ENCODE measurements at regions not wholly inside any gene's neighbourhood (a gene's known extent, or its start where the extent isn't known, plus 50 kb on each side); places are given as distances from the start of the nearest gene placed in this dataset.

GRCh38 chr14:84535976-84536375, 994.0 kb upstream of the FLRT2 start:
- no peaks in the 10 kb centered on the region for H3K27me3 ChIP-seq (ENCODE audit: insufficient read depth, poor library complexity, severe bottlenecking)
- TF ChIP-seq SPI1 (IDR thresholded peaks at IDR 0.05; ENCODE audit: borderline replicate concordance, low read depth): no peak
- no peak for TF ChIP-seq GABPA (IDR thresholded peaks at IDR 0.05; ENCODE audit: low read depth)
- no peak for TF ChIP-seq REST (IDR thresholded peaks at IDR 0.05; ENCODE audit: insufficient replicate concordance, low read depth)
- TF ChIP-seq CTCF (IDR thresholded peaks at IDR 0.05; ENCODE audit: insufficient read depth, low read length): no peak
- no peak for TF ChIP-seq POLR2AphosphoS5 (IDR thresholded peaks at IDR 0.05; ENCODE audit: low read depth)

GRCh38 chr14:84541018-84541417, 988.9 kb upstream of the FLRT2 start:
- H3K27me3 ChIP-seq (ENCODE audit: insufficient read depth, poor library complexity, severe bottlenecking): no peaks in the 10 kb centered on the region
- H3K4me3 ChIP-seq (replicated peaks; ENCODE audit: insufficient read depth, low read length): no peak overlapping the region
- DNase-seq (ENCODE audit: low read depth in 1 of 2, low spot score in 1 of 2): no peak
- H3K27ac ChIP-seq (replicated peaks): no peak overlapping the region
- no peak for TF ChIP-seq POLR2AphosphoS5 (IDR thresholded peaks at IDR 0.05; ENCODE audit: low read depth)
- TF ChIP-seq CTCF (IDR thresholded peaks at IDR 0.05; ENCODE audit: insufficient read depth, low read length): no peak
- no peak for TF ChIP-seq REST (IDR thresholded peaks at IDR 0.05; ENCODE audit: insufficient replicate concordance, low read depth)
- TF ChIP-seq SPI1 (IDR thresholded peaks at IDR 0.05; ENCODE audit: borderline replicate concordance, low read depth): no peak
- TF ChIP-seq GABPA (IDR thresholded peaks at IDR 0.05; ENCODE audit: low read depth): no peak

More at GRCh38 chr14:84535976-84536375, 994.0 kb upstream of the FLRT2 start:
- H3K27ac ChIP-seq (replicated peaks): no peak overlapping the region
- no peak overlapping the region for H3K4me3 ChIP-seq (replicated peaks; ENCODE audit: insufficient read depth, low read length)
- DNase-seq (ENCODE audit: low read depth in 1 of 2, low spot score in 1 of 2): no peak

GRCh38 chr14:84543859-84544258, 986.1 kb upstream of the FLRT2 start:
- DNase-seq (ENCODE audit: low read depth in 1 of 2, low spot score in 1 of 2): no peak
- Histone ChIP-seq H3K27me3 (ENCODE audit: insufficient read depth, poor library complexity, severe bottlenecking) (no peaks in the 10 kb centered on the region), H3K27ac (replicated peaks) (no peak overlapping the region), H3K4me3 (replicated peaks; ENCODE audit: insufficient read depth, low read length) (no peak overlapping the region)
- TF ChIP-seq CTCF (IDR thresholded peaks at IDR 0.05; ENCODE audit: insufficient read depth, low read length): no peak
- TF ChIP-seq SPI1 (IDR thresholded peaks at IDR 0.05; ENCODE audit: borderline replicate concordance, low read depth): no peak
- no peak for TF ChIP-seq GABPA (IDR thresholded peaks at IDR 0.05; ENCODE audit: low read depth)
- TF ChIP-seq REST (IDR thresholded peaks at IDR 0.05; ENCODE audit: insufficient replicate concordance, low read depth): no peak
- no peak for TF ChIP-seq POLR2AphosphoS5 (IDR thresholded peaks at IDR 0.05; ENCODE audit: low read depth)
